ENCODE measurements at regions not wholly inside any gene's neighbourhood (a gene's known extent, or its start where the extent isn't known, plus 50 kb on each side); places are given as distances from the start of the nearest gene placed in this dataset.

DNA sequence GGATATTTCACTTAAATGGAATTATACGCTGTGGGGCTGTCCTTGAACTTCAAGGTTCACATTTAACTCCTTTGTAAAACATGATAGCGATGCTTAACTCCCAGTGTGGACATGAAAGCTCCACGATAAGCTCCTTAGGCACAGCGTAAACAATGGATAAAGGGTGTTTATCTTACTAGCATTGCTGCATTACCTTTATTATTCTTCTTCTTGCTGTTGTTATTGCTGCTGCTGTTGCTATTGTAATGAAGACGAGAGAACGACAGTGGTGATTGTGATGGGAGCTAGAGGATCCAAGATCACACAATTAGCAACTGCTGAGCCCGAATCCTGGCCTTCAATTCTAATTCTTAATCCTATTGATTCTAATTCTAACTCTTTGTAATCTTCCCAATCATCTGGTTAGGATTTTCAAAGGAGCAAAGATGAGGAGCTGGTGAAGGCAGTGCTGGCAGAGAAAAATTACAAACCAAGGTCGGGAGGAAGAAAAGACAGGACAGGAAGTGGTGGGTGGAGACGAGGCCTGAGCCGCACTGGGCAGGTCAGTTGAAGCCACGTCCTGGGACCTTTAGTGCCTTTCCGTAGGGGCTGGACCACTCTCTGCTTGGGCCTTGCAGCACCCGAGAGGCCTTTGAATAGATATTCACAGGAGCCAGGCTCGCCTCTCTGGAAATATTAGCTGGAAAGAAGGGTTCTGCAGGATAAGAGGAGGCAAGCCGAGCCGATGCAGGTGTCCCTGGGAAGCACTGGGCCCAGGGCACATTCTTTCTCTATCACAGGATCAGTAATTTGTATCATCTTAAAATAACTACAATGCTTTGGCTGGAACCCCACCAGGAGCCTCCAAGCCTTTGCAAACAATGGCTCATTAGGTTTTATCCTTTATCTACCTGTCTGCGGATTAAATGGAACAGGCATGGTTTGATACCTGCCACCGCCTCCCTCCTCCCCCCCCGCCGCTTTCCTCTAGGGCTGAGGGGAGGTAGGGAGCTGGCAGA, 571.6 kb downstream of the AJAP1 start:
- Mint-ChIP-seq H3K36me3 (ENCODE audit: low read depth) (no peaks in the 10 kb centered on the region), H3K9me3 (no peaks in the 10 kb centered on the region), H3K4me3 (no peak overlapping the region), H3K27ac (no peak overlapping the region), H3K4me1 (ENCODE audit: low read depth) (no peaks in the 10 kb centered on the region), H3K27me3 (ENCODE audit: low read depth) (no peaks in the 10 kb centered on the region)
- DNase-seq (ENCODE audit: low spot score) = no peak

DNA sequence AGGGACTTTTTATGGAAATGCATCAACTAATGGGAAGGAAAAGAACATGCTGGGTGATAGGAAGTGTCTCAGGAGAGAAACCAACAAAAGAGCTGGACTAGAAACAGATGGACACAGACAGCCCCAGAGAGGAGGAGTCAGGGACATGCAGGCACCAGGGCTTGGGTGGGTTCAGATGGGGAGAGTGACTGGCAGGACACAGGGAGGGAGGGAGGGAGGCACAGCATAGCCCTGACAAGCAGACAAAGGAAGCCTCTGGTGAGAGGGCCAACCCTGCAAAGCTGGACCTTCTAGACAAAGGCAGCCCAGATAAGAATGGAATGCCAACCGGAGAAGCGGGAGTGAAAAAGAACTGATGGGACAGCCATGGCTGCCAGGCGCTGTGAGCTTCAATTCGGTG, 568.8 kb downstream of the AJAP1 start:
- Mint-ChIP-seq H3K27ac (no peak overlapping the region), H3K4me1 (ENCODE audit: low read depth) (no peaks in the 10 kb centered on the region), H3K9me3 (no peaks in the 10 kb centered on the region), H3K36me3 (ENCODE audit: low read depth) (no peaks in the 10 kb centered on the region), H3K4me3 (no peak overlapping the region), H3K27me3 (ENCODE audit: low read depth) (no peaks in the 10 kb centered on the region)
- DNase-seq (ENCODE audit: low spot score) = no peak

DNA sequence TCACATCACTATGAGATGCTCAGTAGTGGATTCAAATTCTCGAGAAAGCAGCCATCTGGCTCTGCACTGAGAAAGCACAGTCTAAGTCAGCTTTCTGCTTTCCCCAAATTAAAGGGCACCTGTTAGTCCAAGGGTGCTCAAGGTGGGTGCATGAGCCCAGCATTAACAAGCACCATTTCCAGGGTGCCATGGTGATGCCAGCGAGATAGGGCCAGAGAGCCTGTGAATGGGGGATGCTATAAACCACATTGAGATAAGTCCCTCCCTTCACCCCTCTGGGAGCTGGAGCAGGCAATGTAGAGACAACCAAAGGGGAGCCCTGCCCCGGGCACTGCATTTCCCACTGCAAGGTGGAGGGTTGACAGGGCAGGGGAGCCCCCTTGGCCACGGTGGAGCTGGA, 568.2 kb downstream of the AJAP1 start:
- no peak for DNase-seq (ENCODE audit: low spot score)
- Mint-ChIP-seq H3K27ac (no peak overlapping the region), H3K27me3 (ENCODE audit: low read depth) (no peaks in the 10 kb centered on the region), H3K4me1 (ENCODE audit: low read depth) (no peaks in the 10 kb centered on the region), H3K9me3 (no peaks in the 10 kb centered on the region), H3K4me3 (no peak overlapping the region), H3K36me3 (ENCODE audit: low read depth) (no peaks in the 10 kb centered on the region)

DNA sequence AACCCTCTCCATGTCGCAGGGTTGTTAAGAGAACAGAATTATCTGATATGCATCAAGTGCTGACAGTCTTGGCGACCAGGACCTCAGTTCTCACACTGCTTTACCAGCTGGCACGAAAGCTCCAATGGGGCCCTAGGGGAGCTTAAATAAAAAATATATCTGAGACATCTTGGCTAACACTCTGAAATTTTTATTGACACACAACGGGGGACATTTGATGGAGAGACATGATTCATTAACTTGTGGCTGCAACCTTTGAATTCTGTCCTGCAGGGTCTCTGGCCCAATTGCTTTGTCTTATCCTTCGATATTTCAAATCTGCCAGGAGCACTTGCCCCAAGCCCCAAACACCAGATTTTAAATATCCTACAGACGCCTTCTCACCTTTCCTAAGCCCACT, 567.0 kb downstream of the AJAP1 start:
- no peak overlapping the region for H3K4me3 Mint-ChIP-seq
- no peak for DNase-seq (ENCODE audit: low spot score)
- H3K9me3 Mint-ChIP-seq = no peaks in the 10 kb centered on the region
- H3K36me3 Mint-ChIP-seq (ENCODE audit: low read depth) = no peaks in the 10 kb centered on the region
- no peaks in the 10 kb centered on the region for H3K4me1 Mint-ChIP-seq (ENCODE audit: low read depth)
- no peak overlapping the region for H3K27ac Mint-ChIP-seq
- no peaks in the 10 kb centered on the region for H3K27me3 Mint-ChIP-seq (ENCODE audit: low read depth)

DNA sequence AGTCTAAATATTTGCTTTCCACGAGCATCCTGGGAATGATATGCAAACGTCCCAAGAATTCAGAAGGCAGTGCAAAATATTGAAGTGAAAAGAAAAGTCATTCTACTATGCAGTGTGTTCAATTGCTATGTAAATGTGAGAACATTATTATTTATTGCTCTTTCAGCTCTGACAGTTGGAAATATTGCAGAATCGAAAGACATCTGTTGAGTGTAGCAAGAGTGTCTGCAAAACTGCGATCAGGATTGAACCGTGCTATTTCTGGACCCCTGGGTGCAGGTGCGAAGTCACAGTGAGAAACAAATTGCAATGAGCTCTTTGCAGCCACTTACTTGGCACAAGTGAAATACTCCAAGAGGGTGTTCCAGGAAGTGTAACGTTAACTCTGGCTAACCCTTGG, 566.4 kb downstream of the AJAP1 start:
- Mint-ChIP-seq H3K27ac (no peak overlapping the region), H3K27me3 (ENCODE audit: low read depth) (no peaks in the 10 kb centered on the region), H3K9me3 (no peaks in the 10 kb centered on the region), H3K4me1 (ENCODE audit: low read depth) (no peaks in the 10 kb centered on the region), H3K4me3 (no peak overlapping the region), H3K36me3 (ENCODE audit: low read depth) (no peaks in the 10 kb centered on the region)
- DNase-seq (ENCODE audit: low spot score) = no peak

DNA sequence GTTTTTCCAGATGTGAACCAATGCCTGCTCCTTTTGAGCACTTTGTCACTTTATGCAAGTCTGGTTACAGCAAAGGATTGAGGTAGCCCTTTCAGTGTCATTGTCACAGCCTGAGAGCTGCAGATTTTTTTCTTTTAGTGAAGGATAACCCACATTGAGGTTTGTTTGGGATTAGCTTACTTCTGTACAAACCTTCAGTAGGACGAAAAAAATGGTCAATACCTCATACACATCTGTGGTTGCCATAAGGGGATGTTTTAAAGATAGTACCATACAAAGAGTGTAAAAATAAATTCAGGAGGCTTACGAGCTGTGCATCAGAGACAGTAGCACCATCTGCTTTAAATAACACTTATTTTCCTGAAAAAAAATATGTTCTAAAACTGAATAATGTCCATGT, 566.0 kb downstream of the AJAP1 start:
- Mint-ChIP-seq H3K4me3 (no peak overlapping the region), H3K27me3 (ENCODE audit: low read depth) (no peaks in the 10 kb centered on the region), H3K9me3 (no peaks in the 10 kb centered on the region), H3K27ac (no peak overlapping the region), H3K36me3 (ENCODE audit: low read depth) (no peaks in the 10 kb centered on the region), H3K4me1 (ENCODE audit: low read depth) (no peaks in the 10 kb centered on the region)
- no peak for DNase-seq (ENCODE audit: low spot score)

DNA sequence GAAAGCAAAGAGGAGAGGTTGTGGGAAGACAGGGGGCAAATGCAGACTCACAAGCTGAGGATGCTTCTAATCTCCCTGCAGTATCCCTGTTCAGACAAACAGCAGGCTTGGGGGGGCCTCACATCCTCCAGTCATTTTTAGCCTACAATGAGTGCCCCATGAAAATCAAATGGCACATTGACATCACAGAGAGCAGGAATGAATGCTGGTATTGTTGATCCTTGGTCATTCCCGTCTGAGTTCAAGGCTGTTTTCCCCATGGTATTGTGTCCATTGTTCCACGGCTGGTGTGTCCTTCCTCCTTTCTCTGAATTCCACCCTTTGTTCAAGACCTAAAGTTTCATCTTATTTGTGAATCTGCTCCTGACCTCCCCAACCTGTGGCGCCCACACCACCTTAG, 545.6 kb downstream of the AJAP1 start:
- Mint-ChIP-seq H3K4me1 (ENCODE audit: low read depth) (no peaks in the 10 kb centered on the region), H3K27me3 (ENCODE audit: low read depth) (no peaks in the 10 kb centered on the region), H3K27ac (no peak overlapping the region), H3K36me3 (ENCODE audit: low read depth) (no peaks in the 10 kb centered on the region), H3K9me3 (no peaks in the 10 kb centered on the region), H3K4me3 (no peak overlapping the region)
- DNase-seq (ENCODE audit: low spot score) = no peak

DNA sequence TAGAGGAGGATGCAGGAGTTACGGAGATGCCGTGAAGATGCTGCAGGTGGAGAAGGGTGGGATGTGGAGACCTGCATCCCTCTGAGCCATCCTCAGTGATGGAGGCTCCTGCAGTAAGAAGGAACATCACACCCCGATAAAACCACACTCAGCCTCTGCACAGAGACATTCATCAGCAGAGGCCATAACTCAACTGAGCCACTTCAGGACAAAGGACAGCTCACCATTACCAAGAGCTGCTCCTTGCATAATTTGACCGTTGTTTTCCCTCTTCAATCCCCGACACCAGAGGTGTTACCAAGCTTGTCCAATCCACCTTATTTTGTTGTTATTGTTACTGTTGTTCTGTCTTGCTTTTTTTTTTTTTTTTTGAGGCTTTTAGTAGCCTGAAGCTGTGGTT, 543.9 kb downstream of the AJAP1 start:
- Mint-ChIP-seq H3K9me3 (no peaks in the 10 kb centered on the region), H3K4me1 (ENCODE audit: low read depth) (no peaks in the 10 kb centered on the region)

DNA sequence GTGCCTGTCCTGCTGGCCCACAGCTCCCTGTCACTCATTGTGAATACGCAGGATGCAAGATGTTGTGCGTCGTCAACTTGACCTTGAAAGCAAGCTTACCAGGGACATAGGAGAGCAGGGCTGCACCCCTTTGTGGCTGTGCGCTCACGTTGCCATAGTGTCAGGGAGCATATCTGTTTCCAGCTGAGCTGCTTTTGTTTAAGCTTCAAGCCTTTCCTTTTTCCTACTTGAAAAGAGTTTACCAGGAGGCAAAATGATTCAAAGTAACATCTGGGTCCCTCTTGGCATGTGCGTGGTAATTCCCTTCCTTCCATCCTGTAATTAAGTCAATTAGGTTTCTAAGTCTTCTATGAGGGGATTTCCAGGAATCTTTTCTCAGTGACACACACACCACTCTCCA, 537.1 kb downstream of the AJAP1 start:
- no peak overlapping the region for H3K4me3 Mint-ChIP-seq
- H3K9me3 Mint-ChIP-seq = no peaks in the 10 kb centered on the region
- H3K36me3 Mint-ChIP-seq (ENCODE audit: low read depth) = no peaks in the 10 kb centered on the region
- no peaks in the 10 kb centered on the region for H3K27me3 Mint-ChIP-seq (ENCODE audit: low read depth)
- no peak overlapping the region for H3K27ac Mint-ChIP-seq
- H3K4me1 Mint-ChIP-seq (ENCODE audit: low read depth) = no peaks in the 10 kb centered on the region
- no peak for DNase-seq (ENCODE audit: low spot score)

More for the DNA sequence above, 543.9 kb downstream of the AJAP1 start:
- H3K27me3 Mint-ChIP-seq (ENCODE audit: low read depth) = no peaks in the 10 kb centered on the region
- H3K4me3 Mint-ChIP-seq = no peak overlapping the region
- no peak overlapping the region for H3K27ac Mint-ChIP-seq
- H3K36me3 Mint-ChIP-seq (ENCODE audit: low read depth) = no peaks in the 10 kb centered on the region
- DNase-seq (ENCODE audit: low spot score) = no peak

DNA sequence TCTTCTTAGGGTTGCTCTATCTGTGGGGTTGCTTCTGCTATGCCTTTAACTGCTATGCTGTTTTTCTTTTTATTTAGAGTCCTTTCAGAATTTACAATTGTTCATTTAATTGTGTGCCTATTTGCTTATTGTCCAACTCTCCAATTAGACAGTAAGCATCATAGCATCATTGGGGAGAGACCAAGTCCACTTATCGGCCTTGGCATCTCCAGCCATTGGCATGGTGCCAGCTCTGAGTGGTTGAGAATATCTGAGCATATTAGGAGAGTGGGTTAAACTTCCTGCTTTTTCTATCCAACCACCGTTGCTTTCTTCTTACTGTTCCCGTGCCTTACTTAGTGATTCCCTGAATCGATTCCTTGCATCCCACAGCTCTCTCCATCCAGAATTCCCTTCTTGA, 535.0 kb downstream of the AJAP1 start:
- no peaks in the 10 kb centered on the region for H3K27me3 Mint-ChIP-seq (ENCODE audit: low read depth)
- H3K36me3 Mint-ChIP-seq (ENCODE audit: low read depth) = no peaks in the 10 kb centered on the region
- H3K27ac Mint-ChIP-seq = no peak overlapping the region
- no peak overlapping the region for H3K4me3 Mint-ChIP-seq
- no peaks in the 10 kb centered on the region for H3K9me3 Mint-ChIP-seq
- DNase-seq (ENCODE audit: low spot score) = no peak
- H3K4me1 Mint-ChIP-seq (ENCODE audit: low read depth) = no peaks in the 10 kb centered on the region

DNA sequence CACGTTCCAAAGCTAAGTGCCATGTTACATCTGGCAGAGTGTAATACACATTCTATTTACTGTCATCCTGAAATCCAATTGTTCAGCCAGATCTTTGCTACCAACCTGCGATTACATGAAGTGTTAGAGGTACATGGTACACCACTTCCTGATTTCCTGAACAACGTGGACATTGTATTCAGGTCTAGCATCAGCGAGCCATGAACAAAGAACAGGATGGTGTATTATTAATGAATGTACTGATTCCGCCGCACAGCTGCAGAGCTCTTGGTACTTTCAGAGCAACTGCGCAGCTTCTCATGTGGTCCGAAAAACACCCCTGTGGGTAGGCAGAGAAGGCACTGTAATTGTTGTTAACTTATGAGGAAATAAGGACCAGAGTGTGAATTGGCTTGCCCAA, 511.4 kb downstream of the AJAP1 start:
- H3K27ac Mint-ChIP-seq = no peak overlapping the region
- H3K4me1 Mint-ChIP-seq (ENCODE audit: low read depth) = no peaks in the 10 kb centered on the region
- no peak for DNase-seq (ENCODE audit: low spot score)
- no peak overlapping the region for H3K4me3 Mint-ChIP-seq
- no peaks in the 10 kb centered on the region for H3K27me3 Mint-ChIP-seq (ENCODE audit: low read depth)
- H3K9me3 Mint-ChIP-seq = no peaks in the 10 kb centered on the region
- H3K36me3 Mint-ChIP-seq (ENCODE audit: low read depth) = no peaks in the 10 kb centered on the region

DNA sequence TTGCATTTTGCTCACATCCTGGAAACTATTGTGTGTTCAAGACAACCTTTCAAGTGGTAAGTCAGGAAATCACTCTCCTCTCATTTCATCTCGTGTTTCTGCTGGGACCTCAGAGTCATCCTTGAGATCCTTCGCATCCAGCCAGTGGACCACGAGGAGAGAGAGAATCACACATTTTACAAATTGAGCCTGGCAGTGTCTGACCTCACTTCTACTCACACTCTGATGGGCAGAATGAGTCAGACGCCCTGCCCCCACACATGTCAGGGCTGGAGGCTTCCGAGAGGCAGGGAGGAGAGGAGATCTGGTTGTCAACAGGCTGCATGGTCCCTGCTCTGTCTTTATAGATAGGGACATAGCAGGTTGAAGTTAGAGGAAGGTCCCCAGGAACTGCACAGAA, 509.7 kb downstream of the AJAP1 start:
- Mint-ChIP-seq H3K4me1 (ENCODE audit: low read depth) (no peaks in the 10 kb centered on the region), H3K27ac (no peak overlapping the region), H3K27me3 (ENCODE audit: low read depth) (no peaks in the 10 kb centered on the region), H3K9me3 (peaks cover 6% of the 10 kb centered on the region), H3K4me3 (no peak overlapping the region), H3K36me3 (ENCODE audit: low read depth) (no peaks in the 10 kb centered on the region)
- no peak for DNase-seq (ENCODE audit: low spot score)

DNA sequence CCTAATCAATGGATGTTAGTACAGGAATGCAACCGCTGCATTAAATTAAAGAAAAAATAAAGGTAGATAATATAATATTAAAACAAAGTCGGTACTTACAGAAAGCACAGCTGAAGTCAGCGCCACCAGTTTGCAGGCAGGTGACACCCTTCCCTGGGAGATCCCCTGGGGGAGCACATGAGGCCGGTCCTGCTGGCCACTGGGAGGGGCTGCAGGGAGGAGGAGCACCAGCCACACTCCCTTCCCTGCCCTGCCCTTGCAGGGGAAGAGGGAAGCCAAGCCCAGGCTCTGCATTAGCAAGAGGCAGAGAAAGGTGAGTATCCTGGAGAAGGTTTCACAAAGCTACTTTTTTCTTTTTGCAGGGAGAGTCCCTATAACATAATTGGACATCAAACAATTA, 507.0 kb downstream of the AJAP1 start:
- no peak overlapping the region for H3K4me3 Mint-ChIP-seq
- no peaks in the 10 kb centered on the region for H3K27me3 Mint-ChIP-seq (ENCODE audit: low read depth)
- no peak overlapping the region for H3K27ac Mint-ChIP-seq
- DNase-seq (ENCODE audit: low spot score) = no peak
- H3K9me3 Mint-ChIP-seq = peaks cover 6% of the 10 kb centered on the region
- H3K4me1 Mint-ChIP-seq (ENCODE audit: low read depth) = no peaks in the 10 kb centered on the region
- no peaks in the 10 kb centered on the region for H3K36me3 Mint-ChIP-seq (ENCODE audit: low read depth)

DNA sequence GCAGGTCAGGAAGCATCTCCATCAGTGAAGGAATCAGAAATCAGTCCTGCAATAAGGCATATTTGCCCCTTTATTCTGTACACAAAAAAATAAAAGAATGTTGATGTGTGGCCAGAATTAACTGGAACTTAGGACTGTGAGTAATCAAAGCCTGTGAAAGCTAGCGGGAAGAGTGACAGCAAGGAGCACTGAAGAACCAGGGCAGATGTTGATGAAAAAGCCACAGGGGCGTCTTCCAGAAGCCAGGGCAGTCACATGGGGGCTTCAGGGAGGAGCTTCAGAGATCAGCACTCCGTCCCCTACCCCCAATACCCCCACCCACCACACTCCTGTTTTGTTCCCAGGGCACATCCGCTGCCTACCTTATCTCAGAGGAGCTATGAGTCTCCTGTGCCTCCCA, 502.8 kb downstream of the AJAP1 start:
- H3K9me3 Mint-ChIP-seq = peaks cover 10% of the 10 kb centered on the region
- no peaks in the 10 kb centered on the region for H3K4me1 Mint-ChIP-seq (ENCODE audit: low read depth)
- H3K27ac Mint-ChIP-seq = no peak overlapping the region
- H3K27me3 Mint-ChIP-seq (ENCODE audit: low read depth) = no peaks in the 10 kb centered on the region
- H3K4me3 Mint-ChIP-seq = no peak overlapping the region
- no peak for DNase-seq (ENCODE audit: low spot score)
- H3K36me3 Mint-ChIP-seq (ENCODE audit: low read depth) = no peaks in the 10 kb centered on the region

Measured in T-helper 2 cell treated with Interferon-gamma antibody and Interleukin-4, amounts not matched to agents 5 μg/mL and 100 μg/mL, for 36 hours (primary cell).